KMS-11 (cell line): ENCODE measurements at regions not wholly inside any gene's neighbourhood (a gene's known extent, or its start where the extent isn't known, plus 50 kb on each side); places are given as distances from the start of the nearest gene placed in this dataset.

Experiments used
- H2AFZ ChIP-seq: fragments of 200-600 bp; sonication (generic); 2 replicates; pipeline ENCODE4 v1.6.1; 2016; ENCODE audit warnings: antibody characterized with exemption, mixed run types, low read depth
- H3K27ac ChIP-seq: fragments of 200-600 bp; sonication (generic); 2 replicates; pipeline ENCODE4 v1.6.1; 2016; ENCODE audit warnings: mild to moderate bottlenecking, mixed run types
- H3K27me3 ChIP-seq: fragments of 200-600 bp; sonication (generic); 2 replicates; pipeline ENCODE4 v1.6.1; 2017; ENCODE audit warnings: mild to moderate bottlenecking, low read depth, mixed run types, moderate library complexity; ENCODE audit not compliant: insufficient read depth
- H3K36me3 ChIP-seq: fragments of 200-600 bp; sonication (generic); 2 replicates; pipeline ENCODE4 v1.6.1; 2017; ENCODE audit warnings: mild to moderate bottlenecking, mixed run types; ENCODE audit not compliant: insufficient read depth
- H3K4me1 ChIP-seq: fragments of 200-600 bp; sonication (generic); 2 replicates; pipeline ENCODE4 v1.6.1; 2016; ENCODE audit warnings: mild to moderate bottlenecking, low read depth, mixed run types; ENCODE audit not compliant: poor library complexity, severe bottlenecking
- H3K4me2 ChIP-seq: fragments of 200-600 bp; sonication (generic); 2 replicates; pipeline ENCODE4 v1.7.0; 2016; ENCODE audit warnings: mild to moderate bottlenecking, mixed run types
- H3K4me3 ChIP-seq: fragments of 200-600 bp; sonication (generic); IDR thresholded peaks from 2 replicates; pipeline ENCODE4 v1.6.1; 2017; ENCODE audit warnings: low read depth, low read length, mixed read lengths; ENCODE audit not compliant: insufficient read depth
- H3K79me2 ChIP-seq: fragments of 200-600 bp; sonication (generic); 2 replicates; pipeline ENCODE4 v1.6.1; 2016; ENCODE audit warnings: low read depth, mixed run types; ENCODE audit not compliant: insufficient read depth
- H3K9ac ChIP-seq: fragments of 200-600 bp; sonication (generic); 2 replicates; pipeline ENCODE4 v1.6.1; 2016; ENCODE audit warnings: mild to moderate bottlenecking, mixed run types
- H4K20me1 ChIP-seq: fragments of 200-600 bp; sonication (generic); 2 replicates; pipeline ENCODE4 v1.6.1; 2016; ENCODE audit warnings: mild to moderate bottlenecking, mixed run types; ENCODE audit not compliant: insufficient read depth
- CTCF ChIP-seq: fragments of 200-600 bp; sonication (generic); conservative IDR thresholded peaks from 2 replicates; pipeline ENCODE4 v1.6.1; 2017; ENCODE audit warnings: low read depth, mild to moderate bottlenecking, antibody characterized with exemption, low read length, moderate library complexity, mixed read lengths

GRCh38 chr3:180189310-180189648 is 152.5 kb upstream of the PEX5L start:
- H2AFZ ChIP-seq: no peak overlapping the region
- H3K36me3 ChIP-seq: no peaks in the 10 kb centered on the region
- H3K4me2 ChIP-seq: no peak overlapping the region
- no peak overlapping the region for H3K9ac ChIP-seq
- H3K4me3 ChIP-seq: no peak overlapping the region
- H3K27ac ChIP-seq: no peak overlapping the region
- no peaks in the 10 kb centered on the region for H4K20me1 ChIP-seq
- H3K79me2 ChIP-seq: no peaks in the 10 kb centered on the region
- H3K27me3 ChIP-seq: no peaks in the 10 kb centered on the region
- no peaks in the 10 kb centered on the region for H3K4me1 ChIP-seq
- TF ChIP-seq CTCF: no peak

DNA sequence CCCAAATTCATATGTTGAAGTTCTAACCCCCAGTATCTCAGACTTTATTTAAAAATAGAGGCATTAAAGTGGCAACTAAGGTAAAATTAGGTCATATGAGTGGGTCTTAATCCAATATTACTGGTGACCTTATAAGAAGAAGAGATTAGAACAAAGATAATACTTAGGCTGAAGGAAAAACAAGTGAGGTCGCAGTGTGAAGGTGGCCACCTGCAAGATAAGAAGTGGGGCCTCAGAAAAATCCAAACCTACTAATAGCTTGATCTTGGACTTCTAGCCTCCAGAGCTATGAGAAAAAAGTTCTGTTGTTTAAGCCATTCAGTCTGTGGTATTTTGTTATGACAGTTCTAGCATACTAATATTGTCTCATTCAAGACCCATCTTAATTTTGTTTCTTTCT is 159.9 kb upstream of the PEX5L start:
- H4K20me1 ChIP-seq: no peaks in the 10 kb centered on the region
- TF ChIP-seq CTCF: no peak
- no peak overlapping the region for H3K9ac ChIP-seq
- no peaks in the 10 kb centered on the region for H3K27me3 ChIP-seq
- H3K4me3 ChIP-seq: no peak overlapping the region
- H3K4me1 ChIP-seq: no peaks in the 10 kb centered on the region
- H3K27ac ChIP-seq: no peak overlapping the region
- H3K4me2 ChIP-seq: no peak overlapping the region
- H3K79me2 ChIP-seq: no peaks in the 10 kb centered on the region
- H3K36me3 ChIP-seq: no peaks in the 10 kb centered on the region
- no peak overlapping the region for H2AFZ ChIP-seq

DNA sequence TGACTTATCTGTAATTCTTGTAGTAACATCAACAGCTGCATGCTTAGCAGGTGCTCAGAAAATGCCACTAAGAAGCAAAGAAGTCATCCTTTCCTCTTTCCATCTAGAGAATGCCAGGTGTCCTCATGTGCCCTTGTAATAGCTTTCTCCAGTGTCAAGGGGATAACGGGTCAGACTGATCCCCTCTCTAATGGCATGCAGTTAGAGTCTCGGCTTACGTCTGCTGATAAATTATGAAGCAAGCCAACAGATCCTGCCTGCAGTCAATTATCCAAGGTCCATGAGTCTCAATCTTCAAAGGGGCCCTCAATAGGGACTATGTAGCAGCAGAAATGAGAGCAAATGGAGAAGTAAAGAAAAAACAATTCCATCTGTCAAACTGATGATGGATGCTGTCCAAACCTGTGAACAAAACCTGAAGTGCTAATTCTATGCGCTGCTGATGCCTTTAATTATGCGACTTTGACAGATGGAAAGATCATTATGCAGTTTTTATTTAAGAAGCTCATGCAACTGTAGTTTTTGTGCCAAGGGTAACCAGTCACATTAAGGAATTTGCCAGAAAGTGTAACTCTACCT is 162.8 kb upstream of the PEX5L start:
- no peak overlapping the region for H3K4me3 ChIP-seq
- no peak overlapping the region for H3K27ac ChIP-seq
- H3K4me2 ChIP-seq: no peak overlapping the region
- no peak overlapping the region for H3K9ac ChIP-seq
- H3K4me1 ChIP-seq: no peaks in the 10 kb centered on the region
- TF ChIP-seq CTCF: no peak
- no peaks in the 10 kb centered on the region for H3K36me3 ChIP-seq
- H3K79me2 ChIP-seq: no peaks in the 10 kb centered on the region
- H3K27me3 ChIP-seq: no peaks in the 10 kb centered on the region
- H4K20me1 ChIP-seq: no peaks in the 10 kb centered on the region
- H2AFZ ChIP-seq: no peak overlapping the region

GRCh38 chr3:180215866-180216265 is 179.1 kb upstream of the PEX5L start:
- H3K4me1 ChIP-seq: no peaks in the 10 kb centered on the region
- H3K4me3 ChIP-seq: no peak overlapping the region
- H2AFZ ChIP-seq: no peak overlapping the region
- H3K4me2 ChIP-seq: no peak overlapping the region
- no peaks in the 10 kb centered on the region for H3K27me3 ChIP-seq
- H3K36me3 ChIP-seq: no peaks in the 10 kb centered on the region
- H3K79me2 ChIP-seq: no peaks in the 10 kb centered on the region
- TF ChIP-seq CTCF: no peak
- no peak overlapping the region for H3K27ac ChIP-seq
- H4K20me1 ChIP-seq: no peaks in the 10 kb centered on the region
- H3K9ac ChIP-seq: no peak overlapping the region
